Esophagus squamous epithelium (tissue), 4 donors: ENCODE measurements at regions not wholly inside any gene's neighbourhood (a gene's known extent, or its start where the extent isn't known, plus 50 kb on each side); places are given as distances from the start of the nearest gene placed in this dataset.

ENCODE experiments used
- POLR2A ChIP-seq, 4 donors: fragments of 450-650 bp; IDR thresholded peaks; one replicate each; pipeline ENCODE4 v1.6.1; 2017; ENCODE audit warnings: antibody characterized with exemption in 4 of 4, mild to moderate bottlenecking in 4 of 4, moderate library complexity in 3 of 4
- TF ChIP-seq, protein P1 (sequence below), 6 experiments: fragments of 450-650 bp in 4 of 6; fragments of 200-600 bp in 2 of 6; sonication (generic) in 2 of 6; IDR thresholded peaks; one replicate each; pipeline ENCODE4 v1.5.1; 2016 to 2019; ENCODE audit warnings: antibody characterized with exemption in 6 of 6, mild to moderate bottlenecking in 4 of 6, moderate library complexity in 4 of 6

GRCh38 chr12:115840159-115840558, 437.3 kb downstream of the MED13L start:
- TF ChIP-seq, protein P1, sequence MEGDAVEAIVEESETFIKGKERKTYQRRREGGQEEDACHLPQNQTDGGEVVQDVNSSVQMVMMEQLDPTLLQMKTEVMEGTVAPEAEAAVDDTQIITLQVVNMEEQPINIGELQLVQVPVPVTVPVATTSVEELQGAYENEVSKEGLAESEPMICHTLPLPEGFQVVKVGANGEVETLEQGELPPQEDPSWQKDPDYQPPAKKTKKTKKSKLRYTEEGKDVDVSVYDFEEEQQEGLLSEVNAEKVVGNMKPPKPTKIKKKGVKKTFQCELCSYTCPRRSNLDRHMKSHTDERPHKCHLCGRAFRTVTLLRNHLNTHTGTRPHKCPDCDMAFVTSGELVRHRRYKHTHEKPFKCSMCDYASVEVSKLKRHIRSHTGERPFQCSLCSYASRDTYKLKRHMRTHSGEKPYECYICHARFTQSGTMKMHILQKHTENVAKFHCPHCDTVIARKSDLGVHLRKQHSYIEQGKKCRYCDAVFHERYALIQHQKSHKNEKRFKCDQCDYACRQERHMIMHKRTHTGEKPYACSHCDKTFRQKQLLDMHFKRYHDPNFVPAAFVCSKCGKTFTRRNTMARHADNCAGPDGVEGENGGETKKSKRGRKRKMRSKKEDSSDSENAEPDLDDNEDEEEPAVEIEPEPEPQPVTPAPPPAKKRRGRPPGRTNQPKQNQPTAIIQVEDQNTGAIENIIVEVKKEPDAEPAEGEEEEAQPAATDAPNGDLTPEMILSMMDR (IDR thresholded peaks at IDR 0.05): no peak
- TF ChIP-seq POLR2A (IDR thresholded peaks at IDR 0.05): no peak
